ENCODE measurements at regions not wholly inside any gene's neighbourhood (a gene's known extent, or its start where the extent isn't known, plus 50 kb on each side); places are given as distances from the start of the nearest gene placed in this dataset.

DNA sequence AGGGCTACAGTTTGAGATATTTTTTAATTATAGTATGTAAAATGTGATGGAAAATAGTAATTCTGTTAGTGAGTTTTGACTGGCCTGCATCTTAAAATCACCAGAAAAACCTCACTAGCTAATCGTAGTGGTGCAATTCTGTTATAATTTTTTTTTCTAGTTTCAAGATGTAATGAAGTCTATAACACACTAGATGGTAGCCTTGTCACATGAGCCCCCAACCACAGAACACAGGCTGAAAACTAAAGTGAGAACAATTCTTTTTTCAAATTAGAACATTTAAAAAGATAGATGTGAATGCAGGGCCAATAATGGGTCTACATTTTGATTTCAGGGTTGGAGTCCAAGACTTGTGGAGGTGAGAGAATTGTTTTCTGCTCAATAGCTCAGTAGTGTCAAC lies 83.3 kb upstream of the KCNH8 start:
- Histone ChIP-seq H3K27ac (ENCODE audit: insufficient read depth, low read length) (no peak overlapping the region), H3K9ac (ENCODE audit: low read depth, low read length) (no peak overlapping the region), H4K5ac (ENCODE audit: low read depth, low read length) (no peak overlapping the region), H3K79me1 (ENCODE audit: low read depth in 1 of 2, low read length in 2 of 2) (no peaks in the 10 kb centered on the region), H2BK5ac (ENCODE audit: low read depth, low read length, poor library complexity, severe bottlenecking) (no peak overlapping the region), H3K9me1 (ENCODE audit: insufficient read depth, low read length) (no peaks in the 10 kb centered on the region), H2BK120ac (ENCODE audit: low read depth, low read length) (no peak overlapping the region), H3K27me3 (ENCODE audit: control insufficient read depth, insufficient read depth, low read length) (no peaks in the 10 kb centered on the region), H3K56ac (ENCODE audit: extremely low read depth, insufficient read depth, low read length) (no peak overlapping the region), H3K4me2 (ENCODE audit: low read depth, low read length) (no peak overlapping the region), H3K18ac (ENCODE audit: low read depth, low read length) (no peak overlapping the region), H3K36me3 (ENCODE audit: control insufficient read depth, insufficient read depth, low read length) (no peaks in the 10 kb centered on the region), H3K9me3 (ENCODE audit: control insufficient read depth, insufficient read depth, low read length) (peaks cover 11% of the 10 kb centered on the region), H3K4ac (ENCODE audit: low read depth, low read length) (no peak overlapping the region), H4K8ac (ENCODE audit: low read depth in 2 of 2, low read length in 2 of 2) (no peak overlapping the region), H2BK15ac (ENCODE audit: low read depth, low read length) (no peak overlapping the region), H2AFZ (replicated peaks; ENCODE audit: low read length, poor library complexity) (no peak overlapping the region), H3K4me1 (ENCODE audit: control insufficient read depth, insufficient read depth, low read length) (no peaks in the 10 kb centered on the region), H3K4me3 (ENCODE audit: insufficient read depth, low read depth, low read length) (no peak overlapping the region), H4K20me1 (ENCODE audit: insufficient read depth, low read length) (no peaks in the 10 kb centered on the region), H3K14ac (replicated peaks; ENCODE audit: low read depth, low read length) (no peak overlapping the region), H2AK5ac (ENCODE audit: low read depth, low read length) (no peak overlapping the region), H4K91ac (ENCODE audit: insufficient read depth, low read depth, low read length) (no peak overlapping the region), H2BK20ac (ENCODE audit: low read depth, low read length) (no peak overlapping the region), H2AK9ac (replicated peaks; ENCODE audit: low read depth, low read length, poor library complexity) (no peak overlapping the region), H3K23ac (ENCODE audit: low read depth, low read length) (no peak overlapping the region)
- TF ChIP-seq CHD1 (IDR thresholded peaks at IDR 0.05; ENCODE audit: low read depth, low read length) (no peak), NFE2L2 (IDR thresholded peaks at IDR 0.05; ENCODE audit: low read depth, low read length) (no peak), MAFK (IDR thresholded peaks at IDR 0.05; ENCODE audit: low read depth, low read length) (no peak), RFX5 (IDR thresholded peaks at IDR 0.05; ENCODE audit: low read depth, low read length) (no peak), RCOR1 (IDR thresholded peaks at IDR 0.05; ENCODE audit: insufficient replicate concordance, low read length) (no peak), MAZ (IDR thresholded peaks at IDR 0.05; ENCODE audit: borderline replicate concordance, low read depth, low read length) (no peak), RAD21 (IDR thresholded peaks at IDR 0.05; ENCODE audit: low read length) (no peak), CEBPB (IDR thresholded peaks at IDR 0.05; ENCODE audit: low read depth, low read length) (no peak), FOS (IDR thresholded peaks at IDR 0.05; ENCODE audit: low read depth, low read length) (no peak), MXI1 (IDR thresholded peaks at IDR 0.05; ENCODE audit: borderline replicate concordance, low read depth, low read length) (no peak), POLR2A (IDR thresholded peaks at IDR 0.05; ENCODE audit: low read depth, low read length) (no peak), BHLHE40 (IDR thresholded peaks at IDR 0.05; ENCODE audit: low read depth, low read length) (no peak)
- TF ChIP-seq, protein P1, sequence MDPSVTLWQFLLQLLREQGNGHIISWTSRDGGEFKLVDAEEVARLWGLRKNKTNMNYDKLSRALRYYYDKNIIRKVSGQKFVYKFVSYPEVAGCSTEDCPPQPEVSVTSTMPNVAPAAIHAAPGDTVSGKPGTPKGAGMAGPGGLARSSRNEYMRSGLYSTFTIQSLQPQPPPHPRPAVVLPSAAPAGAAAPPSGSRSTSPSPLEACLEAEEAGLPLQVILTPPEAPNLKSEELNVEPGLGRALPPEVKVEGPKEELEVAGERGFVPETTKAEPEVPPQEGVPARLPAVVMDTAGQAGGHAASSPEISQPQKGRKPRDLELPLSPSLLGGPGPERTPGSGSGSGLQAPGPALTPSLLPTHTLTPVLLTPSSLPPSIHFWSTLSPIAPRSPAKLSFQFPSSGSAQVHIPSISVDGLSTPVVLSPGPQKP (IDR thresholded peaks at IDR 0.05; ENCODE audit: borderline replicate concordance, low read depth, low read length): no peak
- TF ChIP-seq, protein P2, sequence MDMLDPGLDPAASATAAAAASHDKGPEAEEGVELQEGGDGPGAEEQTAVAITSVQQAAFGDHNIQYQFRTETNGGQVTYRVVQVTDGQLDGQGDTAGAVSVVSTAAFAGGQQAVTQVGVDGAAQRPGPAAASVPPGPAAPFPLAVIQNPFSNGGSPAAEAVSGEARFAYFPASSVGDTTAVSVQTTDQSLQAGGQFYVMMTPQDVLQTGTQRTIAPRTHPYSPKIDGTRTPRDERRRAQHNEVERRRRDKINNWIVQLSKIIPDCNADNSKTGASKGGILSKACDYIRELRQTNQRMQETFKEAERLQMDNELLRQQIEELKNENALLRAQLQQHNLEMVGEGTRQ (IDR thresholded peaks at IDR 0.05; ENCODE audit: low read depth, low read length): no peak
- TF ChIP-seq, protein P3, sequence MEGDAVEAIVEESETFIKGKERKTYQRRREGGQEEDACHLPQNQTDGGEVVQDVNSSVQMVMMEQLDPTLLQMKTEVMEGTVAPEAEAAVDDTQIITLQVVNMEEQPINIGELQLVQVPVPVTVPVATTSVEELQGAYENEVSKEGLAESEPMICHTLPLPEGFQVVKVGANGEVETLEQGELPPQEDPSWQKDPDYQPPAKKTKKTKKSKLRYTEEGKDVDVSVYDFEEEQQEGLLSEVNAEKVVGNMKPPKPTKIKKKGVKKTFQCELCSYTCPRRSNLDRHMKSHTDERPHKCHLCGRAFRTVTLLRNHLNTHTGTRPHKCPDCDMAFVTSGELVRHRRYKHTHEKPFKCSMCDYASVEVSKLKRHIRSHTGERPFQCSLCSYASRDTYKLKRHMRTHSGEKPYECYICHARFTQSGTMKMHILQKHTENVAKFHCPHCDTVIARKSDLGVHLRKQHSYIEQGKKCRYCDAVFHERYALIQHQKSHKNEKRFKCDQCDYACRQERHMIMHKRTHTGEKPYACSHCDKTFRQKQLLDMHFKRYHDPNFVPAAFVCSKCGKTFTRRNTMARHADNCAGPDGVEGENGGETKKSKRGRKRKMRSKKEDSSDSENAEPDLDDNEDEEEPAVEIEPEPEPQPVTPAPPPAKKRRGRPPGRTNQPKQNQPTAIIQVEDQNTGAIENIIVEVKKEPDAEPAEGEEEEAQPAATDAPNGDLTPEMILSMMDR (conservative IDR thresholded peaks at IDR 0.05; ENCODE audit: low read depth, low read length): no peak
- in situ Hi-C loops (cut with MboI; ENCODE audit: low sequenced_read_pairs) (no loop called here), intact Hi-C loops (cut with micrococcal nuclease) (no loop called here), dilution Hi-C loops (cut with HindIII; ENCODE audit: low sequenced_read_pairs, unreplicated experiment) (no loop called here)
- no peak for ATAC-seq (ENCODE audit: low read depth)
- ChIA-PET POLR2A (ENCODE audit: unreplicated experiment) (no interaction called here), CTCF (no interaction called here)
- DNase-seq: no peak
- no TSS peak for BruUV-seq (replicated peaks)
- no CpG with 5 or more reads among the region's 1 CpG for WGBS, 2 experiments (ENCODE audit: extremely low coverage in 2 of 2, insufficient read length in 1 of 2)
